ENCODE measurements at regions not wholly inside any gene's neighbourhood (a gene's known extent, or its start where the extent isn't known, plus 50 kb on each side); places are given as distances from the start of the nearest gene placed in this dataset.
"Not testable (repeated sequence)": the region's sequence is repeated elsewhere in the genome, so short reads cannot be mapped to it uniquely, and the experiment has no call there.

DNA sequence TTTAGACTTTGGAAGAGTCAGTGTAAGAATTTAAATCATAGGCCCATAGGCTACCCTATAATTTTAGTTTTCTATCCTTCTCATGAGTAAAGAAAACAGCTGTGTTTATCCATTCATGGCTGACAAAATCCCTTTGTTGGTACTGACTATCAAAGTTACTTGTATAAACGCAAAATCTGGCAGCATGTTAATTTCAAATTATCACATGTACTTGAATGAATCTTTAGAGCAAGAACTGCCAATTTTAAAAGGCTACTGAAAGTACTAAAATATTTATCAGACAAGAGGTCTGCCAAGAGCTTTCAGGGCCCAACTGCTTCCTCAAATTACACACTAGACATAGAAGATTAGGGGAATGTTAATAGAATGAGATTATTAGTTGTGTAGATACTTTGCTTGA lies 66.6 kb downstream of the MYL12B start:
- no peak for FAIRE-seq
- no peak for DNase-seq (ENCODE audit: low spot score)

DNA sequence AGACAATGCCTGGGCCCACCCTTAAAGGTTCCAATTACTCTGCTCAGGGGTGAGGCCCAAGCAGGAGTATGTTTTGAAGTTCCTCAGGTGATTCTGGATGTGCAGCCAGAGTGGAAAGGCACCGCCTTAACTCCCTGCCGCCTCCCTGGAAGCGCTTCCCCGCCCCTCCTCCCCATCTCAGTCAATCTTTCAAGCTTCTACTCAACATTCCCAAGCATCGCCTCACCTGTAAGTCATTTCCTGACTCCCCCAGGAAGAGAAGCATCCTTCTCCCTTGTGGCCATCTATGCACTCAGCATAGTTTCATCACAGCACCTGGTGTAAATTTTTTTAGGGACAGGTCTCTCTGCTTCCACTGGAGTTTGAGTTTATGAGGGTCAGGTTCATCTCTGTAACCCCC lies 67.5 kb downstream of the MYL12B start:
- no peak for FAIRE-seq

DNA sequence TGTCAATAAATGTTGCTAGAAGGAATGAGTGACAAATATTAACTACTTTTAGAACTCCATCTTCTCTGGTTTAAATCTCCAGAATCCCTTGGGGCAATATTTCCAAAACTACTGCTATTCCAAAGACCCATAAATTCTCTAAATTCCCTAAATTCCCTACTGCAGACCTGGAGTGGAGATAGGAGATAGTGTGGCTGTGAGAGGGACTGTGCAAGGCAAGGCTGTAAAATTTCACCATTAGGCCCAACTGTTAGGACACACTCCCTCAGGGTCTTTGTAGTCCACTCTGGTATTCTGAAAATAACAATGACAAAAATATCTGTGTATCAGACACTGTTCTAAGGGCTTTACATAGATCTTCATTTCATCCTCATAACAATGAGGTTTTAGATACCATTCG lies 67.9 kb downstream of the MYL12B start:
- DNase-seq (ENCODE audit: low spot score) (no peak), FAIRE-seq (no peak)

More for the DNA sequence above, 67.5 kb downstream of the MYL12B start:
- no peak for DNase-seq (ENCODE audit: low spot score)

DNA sequence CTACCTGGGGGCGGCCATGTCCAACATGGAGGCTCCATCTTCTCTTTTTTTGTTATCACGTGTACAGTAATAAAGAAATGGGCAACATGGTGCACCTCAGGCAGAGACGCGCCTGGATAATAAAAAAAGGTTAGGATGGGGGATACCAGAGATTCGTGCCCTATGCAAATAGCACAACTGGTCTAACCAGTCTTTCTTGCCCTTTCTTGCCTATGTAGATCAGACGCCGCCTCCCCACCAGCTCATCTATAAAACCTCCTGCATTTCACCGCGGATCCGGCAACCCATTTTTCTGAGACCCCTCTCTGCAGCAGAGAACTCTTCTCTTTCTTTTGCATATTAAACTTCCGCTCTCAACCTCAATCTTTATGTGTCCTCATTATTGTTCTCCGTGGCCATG lies 68.7 kb downstream of the MYL12B start:
- DNase-seq (ENCODE audit: low spot score) (no peak), FAIRE-seq (no peak)

DNA sequence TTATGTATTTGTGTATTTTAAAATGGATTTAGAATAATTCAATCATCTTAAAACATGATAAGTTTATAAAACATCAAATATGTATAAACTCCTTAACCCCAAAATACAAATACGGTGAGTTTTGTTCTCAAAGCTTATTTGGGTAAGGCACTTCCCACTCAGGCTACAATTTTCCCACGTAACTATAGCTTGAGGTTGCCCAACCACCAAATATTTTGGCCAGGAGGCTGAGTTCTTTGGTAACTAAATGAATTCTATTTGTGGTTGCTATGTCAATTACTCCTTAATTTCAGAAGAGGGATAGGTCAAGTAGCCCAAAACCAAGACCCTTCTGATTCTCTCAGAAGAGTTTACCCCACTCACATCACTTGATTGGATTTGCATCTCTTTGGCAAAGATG lies 70.4 kb downstream of the MYL12B start:
- DNase-seq (ENCODE audit: low spot score): no peak
- FAIRE-seq: no peak

DNA sequence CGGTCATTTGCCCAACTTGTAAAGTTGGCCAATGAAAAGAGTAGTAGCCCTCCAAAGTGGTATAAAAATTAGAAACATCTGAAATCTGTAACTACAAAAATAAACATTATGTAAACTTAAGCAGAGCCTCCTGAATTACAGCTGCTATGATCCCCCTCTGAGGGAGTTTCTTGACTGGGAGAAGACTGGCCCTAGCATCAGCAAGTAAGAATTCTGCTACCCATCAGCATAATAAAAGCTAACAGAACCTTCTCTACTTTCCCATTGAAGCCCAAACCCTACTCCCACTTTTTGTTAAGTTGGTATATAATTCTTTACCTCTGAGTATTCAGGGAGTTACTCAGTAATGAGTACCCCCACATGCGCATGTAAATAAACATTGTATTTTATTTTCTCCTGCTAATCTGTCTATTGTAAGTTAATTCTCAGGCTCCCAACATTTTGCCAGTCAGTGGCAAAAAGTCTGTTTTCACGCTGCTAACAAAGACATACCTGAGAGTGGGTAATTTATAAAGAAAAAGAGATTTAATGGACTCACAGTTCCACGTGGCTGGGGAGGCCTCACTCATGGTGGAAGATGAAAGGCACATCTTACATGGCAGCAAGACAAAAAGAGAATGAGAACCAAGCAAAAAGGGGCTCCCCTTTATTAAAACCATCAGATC lies 71.3 kb downstream of the MYL12B start:
- FAIRE-seq: no peak
- DNase-seq (ENCODE audit: low spot score): no peak

DNA sequence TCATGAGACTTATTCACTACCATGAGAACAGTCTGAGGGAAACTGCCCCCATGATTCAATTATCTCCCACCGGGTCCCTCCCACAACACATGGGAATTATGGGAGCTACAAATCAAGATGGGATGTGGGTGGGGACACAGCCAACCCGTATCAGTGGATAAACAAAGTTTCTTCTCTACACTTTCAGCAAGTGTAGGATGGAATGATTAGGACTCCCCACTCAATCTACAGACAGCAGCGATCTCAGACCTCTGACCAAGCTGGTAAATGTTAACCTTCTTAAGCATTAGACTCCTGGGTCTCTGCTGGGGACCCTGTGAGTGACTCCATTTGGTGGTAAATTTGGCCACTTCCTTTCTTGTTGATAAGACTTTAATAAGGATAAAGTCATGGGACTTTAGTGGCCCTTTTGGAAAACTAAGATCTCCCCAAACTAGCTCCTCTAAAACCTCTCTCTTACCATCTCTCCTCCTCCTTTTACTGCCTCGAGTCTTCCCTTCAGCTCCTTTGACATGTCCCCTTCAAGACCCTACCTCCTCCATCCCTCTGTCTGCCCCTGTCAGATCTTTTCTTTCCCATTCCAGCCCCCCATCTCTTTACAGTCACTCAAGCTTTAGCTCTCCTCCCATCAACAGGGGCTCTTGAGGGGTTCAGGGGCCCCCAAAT lies 71.9 kb downstream of the MYL12B start:
- DNase-seq (ENCODE audit: low spot score) (no peak), FAIRE-seq (no peak)

DNA sequence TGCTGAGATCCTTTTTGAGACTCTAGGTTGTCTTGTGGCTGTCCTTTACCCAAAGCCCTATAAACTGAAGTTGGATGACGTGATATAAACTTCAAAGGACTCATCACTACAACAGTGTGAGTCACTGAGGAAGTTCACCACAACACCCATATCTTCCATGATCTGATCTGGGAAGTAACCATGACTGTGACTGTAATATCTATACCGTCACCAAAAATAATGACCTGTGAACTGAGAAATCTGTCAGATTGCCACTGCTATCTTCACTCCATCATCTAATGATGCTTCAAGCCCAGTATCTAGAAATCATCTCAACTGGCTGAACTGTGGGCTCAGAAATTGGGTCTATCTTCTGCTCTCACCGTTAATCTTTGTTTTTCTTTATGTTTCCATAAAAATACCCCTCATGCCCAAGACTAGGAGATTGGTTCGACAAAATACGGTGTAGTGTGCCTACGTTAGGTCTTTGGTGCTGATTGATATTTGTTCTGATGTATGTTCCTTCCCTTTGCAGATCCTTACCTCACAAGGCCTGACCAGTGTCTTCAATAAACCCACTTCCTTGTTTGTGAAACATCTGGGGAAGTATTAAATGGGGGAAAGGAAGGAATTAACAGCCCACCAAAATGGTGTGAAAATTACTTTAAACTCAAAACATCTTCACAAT lies 78.2 kb downstream of the MYL12B start:
- peak; percentile 87 for DNase-seq (ENCODE audit: low spot score)

DNA sequence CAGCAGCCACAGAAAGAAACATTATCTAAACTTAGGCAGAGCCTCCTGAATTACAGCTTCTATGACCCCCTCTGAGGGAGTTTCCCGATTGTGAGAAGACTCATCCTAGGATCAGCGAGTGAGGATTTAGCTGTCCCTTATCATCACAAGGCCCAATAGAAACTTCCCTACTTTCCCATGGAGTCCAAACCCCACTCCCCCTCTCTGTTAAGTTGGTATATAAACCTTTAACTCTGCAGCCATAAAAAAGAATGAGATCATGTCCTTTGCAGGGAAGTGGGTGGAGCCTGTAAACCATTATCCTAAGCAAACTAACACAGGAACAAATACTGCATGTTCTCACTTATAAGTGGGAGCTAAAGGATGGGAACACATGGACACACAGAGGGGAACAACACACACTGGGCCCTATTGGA lies 78.8 kb downstream of the MYL12B start:
- peak; percentile 74 for DNase-seq (ENCODE audit: low spot score)
- peak; percentile 31 for FAIRE-seq

More for the DNA sequence above, 78.2 kb downstream of the MYL12B start:
- peak; percentile 42 for FAIRE-seq

DNA sequence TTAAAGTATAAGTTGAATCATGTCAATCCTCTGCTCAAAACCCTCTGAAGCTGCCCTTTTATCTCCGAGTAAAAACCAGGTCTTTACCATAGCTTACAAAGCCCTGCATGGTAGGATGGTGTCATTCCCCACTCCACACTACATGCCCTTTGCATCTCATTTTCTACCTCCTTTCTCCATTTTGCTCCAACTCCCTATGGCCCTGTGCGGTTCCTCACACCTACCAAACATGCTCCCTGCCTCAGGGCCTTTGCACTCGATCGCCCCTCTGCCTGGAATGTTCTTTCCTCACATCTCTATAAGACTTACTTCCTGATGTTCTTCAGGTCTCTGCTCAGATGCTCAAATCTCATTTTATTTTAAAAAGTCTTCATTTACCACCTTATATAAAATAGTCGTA lies 80.7 kb downstream of the MYL12B start:
- no peak for FAIRE-seq
- no peak for DNase-seq (ENCODE audit: low spot score)

DNA sequence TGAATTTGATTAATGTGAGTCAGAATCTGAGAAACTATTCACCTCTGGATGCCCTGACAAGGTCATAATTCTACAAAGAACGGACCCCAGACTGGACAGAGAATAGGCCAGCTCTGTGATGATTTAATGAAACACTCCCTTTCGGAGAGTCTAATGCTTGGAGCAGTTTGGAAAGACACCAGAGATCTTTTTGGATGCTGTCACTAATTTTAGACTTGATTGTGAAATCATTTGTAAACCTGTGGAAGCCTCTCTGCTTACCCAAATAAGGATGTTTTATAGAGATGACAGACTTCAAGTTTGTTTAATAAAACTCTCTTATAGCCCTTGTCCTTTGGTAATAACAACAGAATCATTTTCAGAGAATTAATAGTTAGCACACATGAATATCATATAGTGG lies 83.5 kb downstream of the MYL12B start:
- FAIRE-seq: no peak
- DNase-seq (ENCODE audit: low spot score): no peak

DNA sequence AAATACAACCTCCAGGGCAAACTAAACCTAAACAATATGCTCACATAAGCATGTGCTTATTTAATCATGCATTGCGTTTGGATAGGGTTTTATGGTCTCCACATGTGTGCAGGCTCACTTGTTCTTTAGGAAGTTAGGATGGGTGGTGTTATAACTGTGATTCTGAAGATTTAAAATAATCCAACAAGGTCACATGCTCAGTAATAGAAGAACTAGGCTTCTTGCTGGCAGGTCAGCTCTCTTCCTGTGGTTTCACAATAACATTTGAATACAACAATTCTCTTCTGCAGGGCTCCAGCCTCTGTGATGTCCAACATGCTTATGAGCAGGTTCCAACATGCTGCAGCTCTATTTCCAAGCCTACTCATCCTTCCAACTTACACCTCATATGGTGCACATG lies 84.0 kb downstream of the MYL12B start:
- FAIRE-seq (no peak), DNase-seq (ENCODE audit: low spot score) (no peak)

DNA sequence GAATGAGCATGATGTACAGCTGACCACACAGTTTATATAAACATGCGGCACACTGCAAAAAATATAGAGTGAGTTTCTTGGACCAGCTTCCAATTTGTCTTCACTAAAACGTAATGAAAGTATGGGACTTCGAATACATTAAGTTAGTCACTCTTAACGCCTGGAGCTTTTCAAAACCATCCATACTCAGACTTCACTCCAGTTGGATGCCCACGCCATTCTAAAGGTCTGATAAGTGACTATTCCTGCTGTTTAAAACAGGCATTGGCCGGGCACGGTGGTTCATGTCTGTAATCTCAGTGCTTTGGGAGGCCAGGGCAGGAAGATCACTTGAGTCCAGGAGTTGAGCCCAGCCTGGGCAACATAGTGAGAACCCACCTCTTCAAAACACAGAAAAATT lies 84.6 kb downstream of the MYL12B start:
- no peak for DNase-seq (ENCODE audit: low spot score)
- FAIRE-seq: no peak

DNA sequence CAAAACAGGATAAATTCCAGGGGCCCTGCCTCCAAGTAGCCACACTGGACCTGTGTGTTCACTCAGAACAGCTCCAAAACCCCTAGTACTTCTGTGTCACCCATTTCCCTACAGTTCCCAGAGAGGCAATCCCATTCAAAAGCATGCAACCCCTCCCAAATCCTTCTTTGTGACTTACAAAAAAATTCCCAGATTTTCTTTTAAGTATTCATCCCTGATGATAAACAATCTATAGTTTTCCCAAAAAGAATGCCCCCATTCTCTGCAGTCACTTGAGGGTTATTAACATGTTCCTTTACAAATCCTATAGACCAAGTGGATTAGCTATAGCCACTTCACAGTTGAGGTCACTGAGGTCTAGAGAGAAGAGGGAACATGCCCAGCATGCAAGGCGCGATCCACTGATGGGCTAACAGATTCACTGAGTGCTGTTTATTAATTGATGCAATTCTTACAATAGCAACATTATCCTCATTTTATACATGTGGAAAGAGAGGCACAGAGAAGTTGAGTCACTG lies 85.4 kb downstream of the MYL12B start:
- no peak for DNase-seq (ENCODE audit: low spot score)
- FAIRE-seq: no peak

DNA sequence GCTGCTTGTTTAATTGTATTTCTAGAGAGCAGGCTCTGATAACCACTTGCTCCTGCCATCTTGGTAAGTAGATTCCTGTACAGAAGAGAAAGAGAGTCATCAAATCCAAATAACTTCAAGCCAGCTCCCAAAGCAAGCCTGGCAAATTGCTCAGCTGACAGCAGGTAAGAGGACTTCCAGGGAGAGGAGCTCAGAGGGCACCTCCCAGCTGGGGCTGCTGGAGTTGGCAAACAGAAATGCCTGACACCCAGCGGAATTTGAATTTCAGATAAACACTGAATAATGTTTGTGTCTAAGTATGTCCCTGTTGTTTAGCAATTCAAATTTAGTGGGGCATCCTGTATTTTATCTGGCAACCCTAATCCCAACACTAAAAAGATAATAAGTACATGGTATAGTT lies 86.2 kb downstream of the MYL12B start:
- FAIRE-seq (no peak), DNase-seq (ENCODE audit: low spot score) (no peak)

DNA sequence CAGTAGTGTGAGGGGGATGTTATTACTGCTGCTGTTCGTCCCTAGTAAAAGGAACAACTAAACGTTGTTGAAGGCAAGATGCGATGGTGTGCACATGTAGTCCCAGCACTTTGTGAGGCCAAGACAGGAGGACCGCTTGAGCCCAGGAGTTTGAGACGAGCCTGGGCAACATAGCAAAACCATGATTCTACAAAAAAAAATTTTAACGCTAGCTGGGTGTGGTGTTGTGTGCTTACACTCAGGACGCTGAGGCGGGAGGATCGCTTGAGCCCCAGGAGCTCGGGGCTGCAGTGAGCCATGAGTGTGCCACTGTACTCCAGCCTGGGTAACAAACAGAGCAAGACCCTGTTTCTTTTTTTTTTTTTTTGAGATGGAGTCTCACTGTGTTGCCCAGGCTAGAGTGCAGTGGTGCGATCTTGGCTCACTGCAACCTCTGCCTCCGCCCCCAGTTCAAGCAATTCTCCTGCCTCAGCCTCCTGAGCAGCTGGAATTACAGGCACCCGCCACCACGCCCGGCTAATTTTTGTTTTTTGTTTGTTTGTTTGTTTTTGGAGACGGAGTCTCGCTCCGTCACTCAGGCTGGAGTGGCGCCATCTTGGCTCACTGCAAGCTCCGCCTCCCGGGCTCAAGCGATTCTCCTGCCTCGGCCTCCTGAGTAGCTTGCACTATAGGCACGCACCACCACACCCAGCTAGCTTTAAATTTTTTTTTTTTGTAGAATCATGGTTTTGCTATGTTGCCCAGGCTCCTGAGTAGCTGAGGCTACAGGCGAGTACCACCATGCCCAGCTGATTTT lies 87.3 kb downstream of the MYL12B start:
- DNase-seq (ENCODE audit: low spot score); FAIRE-seq: not testable (repeated sequence)

DNA sequence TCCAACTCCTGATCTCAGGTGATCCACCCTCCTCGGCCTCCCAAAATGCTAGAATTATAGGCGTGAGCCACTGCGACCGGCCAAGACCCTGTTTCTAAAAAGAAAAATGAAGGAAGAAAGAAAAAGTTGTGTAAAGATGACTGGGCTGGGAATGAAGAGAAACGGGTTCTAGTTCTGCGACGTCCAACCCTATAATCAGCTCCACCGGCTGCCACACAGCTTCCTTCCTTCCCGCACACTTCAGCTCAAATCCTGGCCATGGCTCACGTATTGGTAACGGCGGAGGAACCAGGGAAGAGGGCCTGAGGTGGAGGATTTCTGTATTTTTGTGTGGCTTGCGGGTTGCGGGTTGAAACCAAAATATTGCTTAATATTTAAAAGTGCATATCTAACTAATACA lies 88.1 kb downstream of the MYL12B start:
- no peak for DNase-seq (ENCODE audit: low spot score)
- no peak for FAIRE-seq

DNA sequence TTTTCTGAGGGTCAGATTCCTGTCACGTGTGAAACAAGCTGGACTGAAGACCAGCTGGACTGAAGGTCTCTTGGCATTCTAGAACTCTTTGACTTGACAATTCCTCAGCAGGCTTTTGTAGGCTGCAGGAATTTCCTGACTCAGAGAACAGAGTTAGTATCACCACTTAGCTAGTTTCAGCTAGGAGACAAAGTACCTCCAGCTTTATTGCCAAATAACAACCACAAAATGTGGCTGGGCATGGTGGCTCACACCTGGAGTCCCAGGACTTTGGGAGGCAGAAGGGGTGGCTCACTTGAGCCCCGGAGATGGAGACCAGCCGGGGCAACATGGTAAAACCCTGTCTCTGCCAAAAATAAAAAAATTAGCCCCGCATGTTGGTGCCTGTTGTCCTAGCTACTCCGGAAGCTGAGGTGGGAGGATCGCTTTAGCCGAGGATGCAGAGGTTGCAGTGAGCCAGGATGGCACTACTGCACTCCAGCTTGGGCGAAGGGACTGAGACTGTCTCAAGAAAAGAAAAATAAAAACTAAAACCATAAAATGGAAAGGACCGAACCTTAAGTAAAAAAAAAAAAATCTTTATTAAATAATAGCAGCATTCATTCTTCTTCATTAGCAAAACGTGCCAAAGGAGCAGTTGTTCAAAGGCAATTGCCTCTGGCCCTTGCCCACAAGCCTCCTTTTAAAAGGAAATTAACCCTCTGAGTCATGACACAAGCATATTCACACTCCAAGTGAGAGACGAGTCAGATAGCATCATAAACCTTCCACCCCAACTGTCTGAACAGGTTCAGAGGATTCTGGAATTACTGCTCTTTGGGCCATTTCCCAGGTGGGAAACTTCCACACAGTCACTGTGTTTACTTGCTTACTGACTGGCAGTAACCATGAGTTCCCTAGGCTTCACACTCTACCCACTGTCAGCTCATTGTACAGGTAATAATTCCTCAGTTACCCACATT lies 88.9 kb downstream of the MYL12B start:
- DNase-seq (ENCODE audit: low spot score) (peak; percentile 26), FAIRE-seq (no peak)

DNA sequence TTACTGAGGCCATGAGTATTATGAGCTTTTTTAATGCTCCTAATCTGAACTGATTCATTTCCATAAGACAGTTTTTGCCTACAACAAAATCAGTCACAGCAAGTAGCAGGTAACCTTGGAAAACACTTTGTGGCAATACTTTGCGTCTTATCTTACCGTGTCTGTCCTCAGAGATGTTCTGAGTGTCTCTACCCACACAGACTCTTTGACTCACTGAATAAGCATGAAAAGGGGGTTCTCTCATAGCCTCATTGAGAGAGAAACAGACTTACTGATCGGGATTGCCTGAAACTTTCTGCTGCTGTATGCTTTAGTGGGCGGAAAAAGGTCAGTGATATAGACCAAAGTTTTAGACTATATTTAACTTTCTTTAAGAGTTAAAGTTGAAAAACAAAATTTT lies 92.6 kb downstream of the MYL12B start:
- FAIRE-seq: no peak

DNA sequence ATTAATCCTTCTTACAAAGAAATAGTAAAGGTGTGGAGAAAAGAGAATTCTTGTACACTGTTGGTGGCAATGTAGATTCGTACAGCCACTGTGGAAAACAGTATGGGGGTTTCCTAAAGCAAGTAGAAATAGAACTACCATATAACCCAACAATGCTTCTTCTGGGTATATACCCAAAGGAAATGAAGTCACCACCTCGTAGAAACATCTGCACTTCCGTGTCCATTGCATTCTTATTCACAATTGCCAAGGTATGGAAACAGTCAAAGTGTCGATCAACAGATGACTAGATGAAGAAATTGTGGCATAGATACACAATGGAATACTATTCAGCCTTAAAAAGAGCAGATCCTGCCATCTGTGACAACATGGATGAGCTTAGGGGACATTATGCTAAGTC lies 93.4 kb upstream of the TGIF1 start:
- DNase-seq (ENCODE audit: low spot score) (no peak), FAIRE-seq (no peak)

More for the DNA sequence above, 92.6 kb downstream of the MYL12B start:
- no peak for DNase-seq (ENCODE audit: low spot score)

DNA sequence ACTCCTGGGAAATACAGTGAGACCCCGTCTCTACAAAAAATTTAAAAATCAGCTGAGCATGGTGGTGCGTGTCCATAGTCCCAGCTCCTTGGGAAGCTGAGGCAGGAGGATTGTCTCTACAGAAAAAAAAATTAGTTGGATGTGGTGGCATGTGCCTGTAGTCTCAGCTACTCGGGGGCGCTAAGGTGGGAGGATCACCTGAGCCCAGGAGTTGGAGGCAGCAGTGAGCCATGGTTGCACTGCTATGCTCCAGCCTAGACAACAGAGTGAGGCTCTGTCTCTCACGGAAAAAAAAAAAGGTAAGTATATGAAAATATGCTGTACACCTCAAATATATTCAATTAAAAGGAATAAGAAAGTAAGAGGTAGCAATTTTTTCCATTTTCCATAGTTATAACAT lies 92.5 kb upstream of the TGIF1 start:
- DNase-seq (ENCODE audit: low spot score) (no peak), FAIRE-seq (no peak)

Measured in RCC 7860 (cell line).